Nephron (organoid): ENCODE measurements at regions not wholly inside any gene's neighbourhood (a gene's known extent, or its start where the extent isn't known, plus 50 kb on each side); places are given as distances from the start of the nearest gene placed in this dataset.

Source experiments
- H3K27ac Mint-ChIP-seq, 3 experiments: 2 replicates each; pipeline ENCODE4 v1.8.0; 2020; ENCODE audit warnings: mixed read lengths in 3 of 3, mild to moderate bottlenecking in 2 of 3, moderate library complexity in 1 of 3
- H3K27me3 Mint-ChIP-seq: 2 replicates; pipeline ENCODE4 v1.8.0; 2021; ENCODE audit warnings: low read depth, mild to moderate bottlenecking, moderate library complexity, mixed read lengths
- H3K36me3 Mint-ChIP-seq: 2 replicates; pipeline ENCODE4 v1.8.0; 2020; ENCODE audit warnings: low read depth, mixed read lengths
- H3K4me1 Mint-ChIP-seq: 2 replicates; pipeline ENCODE4 v1.8.0; 2020; ENCODE audit warnings: mixed read lengths
- H3K4me3 Mint-ChIP-seq, 3 experiments: 2 replicates each; pipeline ENCODE4 v1.8.0; 2020; ENCODE audit warnings: mild to moderate bottlenecking in 3 of 3, mixed read lengths in 3 of 3, moderate library complexity in 2 of 3
- H3K9me3 Mint-ChIP-seq: 2 replicates; pipeline ENCODE4 v1.8.0; 2020; ENCODE audit warnings: mixed read lengths
- TF ChIP-seq, protein P1 (sequence below), 3 experiments: fragments of 200-600 bp; sonication (generic); IDR thresholded peaks; one replicate each; pipeline ENCODE4 v1.5.0; 2021; ENCODE audit warnings: antibody characterized with exemption in 3 of 3; ENCODE audit not compliant: unreplicated experiment in 3 of 3

DNA sequence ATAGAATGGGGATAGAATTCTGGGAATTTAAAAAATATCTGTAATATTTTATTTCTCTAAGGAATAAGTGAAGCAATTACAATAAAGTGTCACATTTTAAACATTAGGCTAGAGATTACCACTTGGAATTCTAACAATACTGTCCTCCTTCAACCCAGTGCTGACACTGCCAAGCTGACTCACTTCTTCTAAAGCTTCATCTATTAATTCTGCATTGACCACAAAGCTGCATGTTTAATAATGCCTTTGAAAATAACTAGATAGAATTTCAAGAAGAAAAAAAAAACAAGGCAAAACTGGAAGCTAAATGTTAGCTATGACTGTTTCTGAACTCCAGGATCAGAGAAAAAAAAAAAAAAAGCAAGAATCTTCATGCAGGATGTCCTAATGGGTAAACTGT lies 970.7 kb upstream of the FBXO33 start:
- H3K27ac Mint-ChIP-seq = no peak overlapping the region
- H3K27me3 Mint-ChIP-seq = no peaks in the 10 kb centered on the region
- H3K4me3 Mint-ChIP-seq = no peak overlapping the region
- peaks cover 20% of the 10 kb centered on the region for H3K9me3 Mint-ChIP-seq
- peaks cover 7% of the 10 kb centered on the region for H3K36me3 Mint-ChIP-seq
- no peaks in the 10 kb centered on the region for H3K4me1 Mint-ChIP-seq
- TF ChIP-seq, protein P1, sequence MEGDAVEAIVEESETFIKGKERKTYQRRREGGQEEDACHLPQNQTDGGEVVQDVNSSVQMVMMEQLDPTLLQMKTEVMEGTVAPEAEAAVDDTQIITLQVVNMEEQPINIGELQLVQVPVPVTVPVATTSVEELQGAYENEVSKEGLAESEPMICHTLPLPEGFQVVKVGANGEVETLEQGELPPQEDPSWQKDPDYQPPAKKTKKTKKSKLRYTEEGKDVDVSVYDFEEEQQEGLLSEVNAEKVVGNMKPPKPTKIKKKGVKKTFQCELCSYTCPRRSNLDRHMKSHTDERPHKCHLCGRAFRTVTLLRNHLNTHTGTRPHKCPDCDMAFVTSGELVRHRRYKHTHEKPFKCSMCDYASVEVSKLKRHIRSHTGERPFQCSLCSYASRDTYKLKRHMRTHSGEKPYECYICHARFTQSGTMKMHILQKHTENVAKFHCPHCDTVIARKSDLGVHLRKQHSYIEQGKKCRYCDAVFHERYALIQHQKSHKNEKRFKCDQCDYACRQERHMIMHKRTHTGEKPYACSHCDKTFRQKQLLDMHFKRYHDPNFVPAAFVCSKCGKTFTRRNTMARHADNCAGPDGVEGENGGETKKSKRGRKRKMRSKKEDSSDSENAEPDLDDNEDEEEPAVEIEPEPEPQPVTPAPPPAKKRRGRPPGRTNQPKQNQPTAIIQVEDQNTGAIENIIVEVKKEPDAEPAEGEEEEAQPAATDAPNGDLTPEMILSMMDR (IDR thresholded peaks at IDR 0.05; ENCODE audit: unreplicated experiment in 3 of 3) = no peak

- Mint-ChIP-seq H3K4me1 (no peaks in the 10 kb centered on the region), H3K9me3 (peaks cover 2% of the 10 kb centered on the region), H3K27me3 (no peaks in the 10 kb centered on the region), H3K4me3 (no peak overlapping the region), H3K36me3 (no peaks in the 10 kb centered on the region), H3K27ac (no peak overlapping the region)
- TF ChIP-seq, protein P1 (IDR thresholded peaks at IDR 0.05; ENCODE audit: unreplicated experiment in 3 of 3) = no peak
Observed at GRCh38 chr14:40398981-40399380, 966.7 kb upstream of the FBXO33 start.

DNA sequence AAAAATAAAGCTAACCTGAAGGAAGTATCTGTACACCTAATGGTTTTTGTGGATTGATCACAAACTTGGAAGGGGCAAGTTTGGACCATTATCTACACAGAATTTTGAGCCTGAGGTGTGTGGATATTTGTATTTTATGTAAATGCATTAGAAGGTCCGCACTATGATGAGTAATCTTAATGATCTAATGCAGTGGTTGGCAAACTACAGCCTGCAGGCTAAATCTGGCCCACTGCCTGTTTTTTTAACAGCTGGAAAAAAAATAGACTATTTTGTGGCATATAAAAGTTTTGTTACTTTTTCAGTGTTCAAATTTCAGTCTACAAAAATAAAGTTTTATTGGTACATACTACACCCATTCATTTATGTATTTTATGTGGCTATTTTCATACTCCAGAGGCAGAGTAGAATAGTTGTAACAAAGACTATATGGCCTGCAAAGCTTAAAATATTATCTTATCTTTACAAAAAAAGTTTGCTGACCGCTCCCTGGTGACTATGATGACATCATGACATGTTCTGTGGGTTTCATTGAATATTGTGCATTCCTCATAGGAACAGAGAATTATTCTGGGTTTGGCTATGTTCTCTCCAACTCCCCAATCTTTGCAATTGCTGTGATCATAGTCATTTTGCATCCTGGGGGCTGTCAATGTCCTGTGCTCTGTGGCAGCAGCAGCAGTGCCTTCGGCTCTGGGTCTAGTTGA lies 962.6 kb upstream of the FBXO33 start:
- Mint-ChIP-seq H3K4me1 (no peaks in the 10 kb centered on the region), H3K9me3 (no peaks in the 10 kb centered on the region), H3K27me3 (no peaks in the 10 kb centered on the region), H3K4me3 (no peak overlapping the region), H3K36me3 (no peaks in the 10 kb centered on the region), H3K27ac (no peak overlapping the region)
- TF ChIP-seq, protein P1 (IDR thresholded peaks at IDR 0.05; ENCODE audit: unreplicated experiment in 3 of 3) = no peak

- Mint-ChIP-seq H3K27ac (no peak overlapping the region), H3K9me3 (no peaks in the 10 kb centered on the region), H3K36me3 (no peaks in the 10 kb centered on the region), H3K4me1 (no peaks in the 10 kb centered on the region), H3K27me3 (no peaks in the 10 kb centered on the region), H3K4me3 (no peak overlapping the region)
- TF ChIP-seq, protein P1 (IDR thresholded peaks at IDR 0.05; ENCODE audit: unreplicated experiment in 3 of 3) = no peak
Observed at GRCh38 chr14:40393143-40393542, 960.9 kb upstream of the FBXO33 start.

- TF ChIP-seq, protein P1 (IDR thresholded peaks at IDR 0.05; ENCODE audit: unreplicated experiment in 3 of 3) = no peak
- H3K4me1 Mint-ChIP-seq = no peaks in the 10 kb centered on the region
- no peaks in the 10 kb centered on the region for H3K36me3 Mint-ChIP-seq
- no peaks in the 10 kb centered on the region for H3K27me3 Mint-ChIP-seq
- no peaks in the 10 kb centered on the region for H3K9me3 Mint-ChIP-seq
- H3K4me3 Mint-ChIP-seq = no peak overlapping the region
- H3K27ac Mint-ChIP-seq = peak overlapping the region in 1 of 3 experiments; percentile 51
Observed at GRCh38 chr14:40386433-40386832, 954.2 kb upstream of the FBXO33 start.

DNA sequence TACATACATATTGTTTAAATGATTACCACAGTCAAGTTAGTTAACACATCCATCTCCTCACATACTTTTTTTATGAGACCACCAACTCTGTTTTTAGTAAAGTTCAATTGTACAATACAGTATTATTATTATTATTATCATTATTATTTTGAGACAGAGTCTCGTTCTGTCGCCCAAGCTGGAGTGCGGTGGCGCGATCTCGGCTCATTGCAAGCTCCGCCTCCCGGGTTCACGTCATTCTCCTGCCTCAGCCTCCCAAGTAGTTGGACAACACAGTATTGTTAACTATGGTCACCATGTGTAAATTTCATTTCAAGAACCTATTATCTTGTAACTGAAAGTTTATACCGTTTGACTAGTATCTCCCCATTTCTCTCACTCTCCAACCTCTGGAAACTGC lies 942.0 kb upstream of the FBXO33 start:
- Mint-ChIP-seq H3K9me3 (no peaks in the 10 kb centered on the region), H3K4me1 (no peaks in the 10 kb centered on the region), H3K4me3 (no peak overlapping the region), H3K27me3 (no peaks in the 10 kb centered on the region), H3K36me3 (no peaks in the 10 kb centered on the region), H3K27ac (no peak overlapping the region)
- TF ChIP-seq, protein P1 (IDR thresholded peaks at IDR 0.05; ENCODE audit: unreplicated experiment in 3 of 3) = no peak
